GM23248 (cell line): ENCODE measurements at regions not wholly inside any gene's neighbourhood (a gene's known extent, or its start where the extent isn't known, plus 50 kb on each side); places are given as distances from the start of the nearest gene placed in this dataset.

ENCODE experiments used
- DNase-seq: peaks from one replicate; pipeline ENCODE4 v3.0.0-alpha.2; 2015
- H2AFZ ChIP-seq: fragments of 200-600 bp; sonication (generic); 2 replicates; pipeline ENCODE4 v1.6.1; 2016; ENCODE audit warnings: antibody characterized with exemption
- H3F3A ChIP-seq: fragments of 200-600 bp; sonication (generic); 2 replicates; pipeline ENCODE4 v1.6.1; 2016; ENCODE audit warnings: mild to moderate bottlenecking, antibody characterized with exemption, mixed run types; ENCODE audit not compliant: insufficient read depth
- H3K27ac ChIP-seq: fragments of 200-600 bp; sonication (generic); 2 replicates; pipeline ENCODE4 v1.5.1; 2016; ENCODE audit warnings: mild to moderate bottlenecking
- H3K27me3 ChIP-seq: fragments of 200-600 bp; sonication (generic); replicated peaks from 2 replicates; pipeline ENCODE4 v1.6.1; 2016; ENCODE audit warnings: mild to moderate bottlenecking; ENCODE audit not compliant: insufficient read depth
- H3K36me3 ChIP-seq: fragments of 200-600 bp; sonication (generic); 2 replicates; pipeline ENCODE4 v1.6.1; 2016; ENCODE audit warnings: low read depth, mild to moderate bottlenecking
- H3K4me1 ChIP-seq: fragments of 200-600 bp; sonication (generic); 2 replicates; pipeline ENCODE4 v1.6.1; 2016; ENCODE audit warnings: mild to moderate bottlenecking; ENCODE audit not compliant: insufficient read depth
- H3K4me2 ChIP-seq: fragments of 200-600 bp; sonication (generic); one replicate; pipeline ENCODE4 v1.6.1; 2016; ENCODE audit warnings: mild to moderate bottlenecking; ENCODE audit not compliant: unreplicated experiment
- H3K4me3 ChIP-seq: fragments of 200-600 bp; sonication (generic); 2 replicates; pipeline ENCODE4 v1.5.1; 2016; ENCODE audit warnings: mild to moderate bottlenecking
- H3K79me2 ChIP-seq: fragments of 200-600 bp; sonication (generic); 2 replicates; pipeline ENCODE4 v1.6.1; 2016; ENCODE audit warnings: mild to moderate bottlenecking; ENCODE audit not compliant: insufficient read depth
- H3K9ac ChIP-seq: fragments of 200-600 bp; sonication (generic); 2 replicates; pipeline ENCODE4 v1.6.1; 2016; ENCODE audit warnings: mild to moderate bottlenecking
- H3K9me2 ChIP-seq: fragments of 200-600 bp; sonication (generic); 2 replicates; pipeline ENCODE4 v1.6.1; 2016; ENCODE audit warnings: mixed run types, mild to moderate bottlenecking, moderate library complexity; ENCODE audit not compliant: insufficient read depth
- H3K9me3 ChIP-seq: fragments of 200-600 bp; sonication (generic); one replicate; pipeline ENCODE4 v1.6.1; 2017; ENCODE audit warnings: low read depth
- H4K20me1 ChIP-seq: fragments of 200-600 bp; sonication (generic); 2 replicates; pipeline ENCODE4 v1.6.0; 2016; ENCODE audit not compliant: insufficient read depth
- EZH2 ChIP-seq: fragments of 200-600 bp; sonication (generic); IDR thresholded peaks from 2 replicates; pipeline ENCODE4 v1.6.1; 2018; ENCODE audit warnings: antibody characterized with exemption, mild to moderate bottlenecking; ENCODE audit not compliant: insufficient read depth, poor library complexity, severe bottlenecking
- EZH2phosphoT487 ChIP-seq: fragments of 200-600 bp; sonication (generic); IDR thresholded peaks from 2 replicates; pipeline ENCODE4 v1.6.1; 2018; ENCODE audit warnings: antibody characterized with exemption, moderate library complexity, mild to moderate bottlenecking, low read depth; ENCODE audit not compliant: insufficient read depth
- WGBS, 2 experiments: methylation state at CpG; one replicate each; pipeline ENCODE4 v1.1.6; 2015 to 2017; ENCODE audit warnings: low lambda C conversion rate in 2 of 2, low coverage in 1 of 2; ENCODE audit errors: missing lambda C conversion rate in 2 of 2; 5-methylcytosine and 5-hydroxymethylcytosine counted together
- in situ Hi-C: fragments of 300-500 bp; cut with MboI; formaldehyde crosslinking; loops from 2 replicates; pipeline ENCODE4 v1.15.0; 2020

DNA sequence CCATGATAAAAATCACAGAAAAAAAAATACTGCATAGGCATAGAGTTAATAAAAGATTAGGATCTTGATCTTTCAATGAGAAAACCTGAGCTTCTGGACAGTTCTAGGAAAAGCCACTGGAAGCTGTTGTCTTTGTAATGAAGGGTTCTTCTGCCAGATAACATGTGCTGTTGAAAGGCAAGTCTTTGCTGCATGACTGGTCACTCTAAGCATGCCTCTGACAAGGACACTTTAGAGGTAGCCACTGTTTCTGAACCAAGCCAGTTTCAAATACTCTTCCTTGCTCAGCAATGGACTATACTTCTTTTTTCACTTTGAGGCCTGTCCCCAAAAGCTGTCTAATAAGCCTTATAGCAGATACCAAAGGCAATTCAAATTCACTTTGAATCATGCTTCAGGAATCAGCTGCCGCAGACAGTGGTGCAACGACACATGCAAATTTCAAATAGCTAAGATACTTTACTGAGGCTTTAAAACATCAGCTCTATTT lies 70.2 kb downstream of the BTG1 start:
- Histone ChIP-seq H4K20me1 (no peaks in the 10 kb centered on the region), H3F3A (peaks cover 52% of the 10 kb centered on the region), H2AFZ (peak overlapping the region; percentile 4; the same call in 1 of the 2 replicates), H3K4me2 (peak overlapping the region; percentile 21), H3K4me1 (peaks cover 57% of the 10 kb centered on the region), H3K9me3 (no peaks in the 10 kb centered on the region), H3K27me3 (no peaks in the 10 kb centered on the region), H3K9ac (peak overlapping the region; percentile 33), H3K36me3 (no peaks in the 10 kb centered on the region), H3K4me3 (no peak overlapping the region), H3K27ac (peak overlapping the region; percentile 97), H3K79me2 (no peaks in the 10 kb centered on the region), H3K9me2 (no peaks in the 10 kb centered on the region)
- WGBS, 2 experiments: 31 to 46% methylated on average over 2 of the region's 2 CpGs
- TF ChIP-seq EZH2 (no peak), EZH2phosphoT487 (no peak)
- DNase-seq: peak; percentile 65
- in situ Hi-C loops: no loop called here

DNA sequence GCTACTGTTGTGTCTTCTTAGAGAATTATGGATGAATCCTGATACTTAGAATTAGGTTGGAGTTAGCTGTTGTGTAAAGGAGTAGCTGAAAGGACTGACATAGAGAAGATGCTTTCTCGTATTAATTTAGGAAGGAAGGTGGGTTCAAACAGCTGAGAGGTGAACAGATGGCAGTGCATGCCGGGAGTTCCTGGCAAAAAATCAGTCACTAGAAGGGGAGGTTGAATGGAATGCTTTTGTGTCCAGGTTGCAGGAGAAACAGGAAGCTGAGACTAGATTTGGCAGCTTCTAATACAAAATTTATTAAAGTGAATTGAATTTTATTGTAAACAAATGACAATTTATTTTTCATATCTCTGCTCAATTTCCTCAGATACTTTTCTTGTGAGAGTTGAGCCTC lies 70.8 kb downstream of the BTG1 start:
- no peaks in the 10 kb centered on the region for H3K36me3 ChIP-seq
- no peaks in the 10 kb centered on the region for H3K27me3 ChIP-seq
- peaks cover 51% of the 10 kb centered on the region for H3K4me1 ChIP-seq
- 98 to 100% methylated on average over 2 of the region's 2 CpGs for WGBS, 2 experiments
- no peak for DNase-seq
- H3K9ac ChIP-seq: 0 out of 2 replicates have a peak overlapping the region, but pooled peaks have one; percentile 0
- H3K79me2 ChIP-seq: no peaks in the 10 kb centered on the region
- no peaks in the 10 kb centered on the region for H4K20me1 ChIP-seq
- no peak overlapping the region for H3K4me3 ChIP-seq
- H3K27ac ChIP-seq: peak overlapping the region; percentile 97
- in situ Hi-C loops: no loop called here
- H3K4me2 ChIP-seq: no peak overlapping the region
- TF ChIP-seq EZH2phosphoT487 (no peak), EZH2 (no peak)
- peaks cover 46% of the 10 kb centered on the region for H3F3A ChIP-seq
- H3K9me2 ChIP-seq: no peaks in the 10 kb centered on the region
- peak overlapping the region; percentile 4; the same call in 1 of the 2 replicates for H2AFZ ChIP-seq
- H3K9me3 ChIP-seq: no peaks in the 10 kb centered on the region

DNA sequence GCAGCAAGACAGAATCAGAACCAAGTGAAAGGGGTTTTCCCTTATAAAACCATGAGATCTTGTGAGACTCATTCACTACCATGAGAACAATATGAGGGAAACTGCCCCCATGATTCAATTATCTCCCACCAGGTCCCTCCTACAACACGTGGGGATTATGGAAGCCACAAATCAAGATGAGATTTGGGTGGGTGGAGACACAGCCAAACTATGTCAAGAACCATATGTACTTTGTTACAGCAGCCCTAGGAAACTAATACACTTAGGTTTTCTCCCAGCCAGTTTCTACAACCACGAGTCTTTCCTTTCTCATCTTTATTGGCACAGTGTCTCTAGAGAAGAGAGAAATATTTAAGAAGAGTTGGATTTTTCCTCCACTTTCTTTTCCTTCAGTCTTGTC lies 72.6 kb downstream of the BTG1 start:
- Histone ChIP-seq H3K9me2 (no peaks in the 10 kb centered on the region), H2AFZ (no peak overlapping the region), H3K27ac (no peak overlapping the region), H4K20me1 (no peaks in the 10 kb centered on the region), H3F3A (peaks cover 33% of the 10 kb centered on the region), H3K4me1 (peaks cover 37% of the 10 kb centered on the region), H3K9me3 (no peaks in the 10 kb centered on the region), H3K4me3 (no peak overlapping the region), H3K36me3 (no peaks in the 10 kb centered on the region), H3K27me3 (no peaks in the 10 kb centered on the region), H3K79me2 (no peaks in the 10 kb centered on the region), H3K4me2 (no peak overlapping the region), H3K9ac (no peak overlapping the region)
- in situ Hi-C loops: no loop called here
- no peak for TF ChIP-seq EZH2
- DNase-seq: no peak
- 74 to 80% methylated on average over 2 of the region's 2 CpGs for WGBS, 2 experiments

DNA sequence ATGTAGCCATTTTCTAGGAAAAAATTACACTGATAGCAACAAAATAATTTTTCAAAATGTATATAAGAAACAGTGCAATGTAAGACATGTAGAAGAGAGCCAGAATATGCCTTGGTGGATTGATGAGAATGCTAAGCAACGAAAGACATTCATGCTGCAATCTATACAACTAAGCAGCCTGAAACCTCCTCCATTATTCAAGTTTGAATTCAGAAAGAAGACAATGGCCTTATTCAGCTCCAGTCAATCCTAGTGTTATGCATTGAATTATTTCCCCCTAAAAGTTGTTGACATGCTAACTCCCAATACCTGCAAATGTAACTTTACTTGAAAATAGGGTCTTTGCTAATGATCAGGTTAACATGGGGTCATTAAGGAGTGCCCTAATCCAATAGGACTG lies 73.5 kb downstream of the BTG1 start:
- H3K4me1 ChIP-seq: peaks cover 27% of the 10 kb centered on the region
- no peak overlapping the region for H3K27ac ChIP-seq
- H3K4me3 ChIP-seq: no peak overlapping the region
- no peak overlapping the region for H3K4me2 ChIP-seq
- H3K27me3 ChIP-seq: no peaks in the 10 kb centered on the region
- no peaks in the 10 kb centered on the region for H3K79me2 ChIP-seq
- no peaks in the 10 kb centered on the region for H3K36me3 ChIP-seq
- no peaks in the 10 kb centered on the region for H3K9me3 ChIP-seq
- H3K9me2 ChIP-seq: no peaks in the 10 kb centered on the region
- H2AFZ ChIP-seq: no peak overlapping the region
- H4K20me1 ChIP-seq: no peaks in the 10 kb centered on the region
- 93 to 94% methylated on average over 1 of the region's 1 CpG for WGBS, 2 experiments
- TF ChIP-seq EZH2: no peak
- no peak for TF ChIP-seq EZH2phosphoT487
- in situ Hi-C loops: no loop called here
- H3K9ac ChIP-seq: no peak overlapping the region
- peaks cover 24% of the 10 kb centered on the region for H3F3A ChIP-seq
- no peak for DNase-seq
